HEK293 (cell line): ENCODE measurements at regions not wholly inside any gene's neighbourhood (a gene's known extent, or its start where the extent isn't known, plus 50 kb on each side); places are given as distances from the start of the nearest gene placed in this dataset.

Source experiments
- CTCF ChIA-PET: fragments of 350-600 bp; formaldehyde crosslinking; extraction: SDS; loops from one replicate; lab custom pipeline; 2021; ENCODE audit warnings: antibody characterized with exemption; lab: Yijun Ruan, JAX
- POLR2A ChIA-PET: fragments of 300-600 bp; formaldehyde crosslinking; extraction: SDS; loops from one replicate; lab custom pipeline; 2020; ENCODE audit warnings: antibody characterized with exemption, inconsistent platforms; lab: Yijun Ruan, JAX
- H3K27ac ChIP-seq: fragments of 200-500 bp; sonication (Bioruptor generic); 2 replicates; pipeline ENCODE4 v1.5.1; 2014; ENCODE audit warnings: low read depth, low read length, control low read depth, inconsistent platforms; ENCODE audit errors: extremely low read depth
- H3K36me3 ChIP-seq, 2 experiments: fragments of 200-500 bp in 1 of 2; sonication (Bioruptor generic) in 1 of 2; 1 replicate in 1 of 2; 2 replicates in 1 of 2; pipeline ENCODE4 v1.5.1; 2014 to 2017; ENCODE audit warnings: inconsistent platforms in 2 of 2, low read length in 2 of 2; ENCODE audit not compliant: control insufficient read depth in 2 of 2, insufficient read depth in 1 of 2
- H3K4me1 ChIP-seq: fragments of 200-500 bp; sonication (Bioruptor generic); 2 replicates; pipeline ENCODE4 v1.5.1; 2014; ENCODE audit warnings: mild to moderate bottlenecking, low read length, inconsistent platforms; ENCODE audit not compliant: control insufficient read depth, insufficient read depth
- H3K4me3 ChIP-seq: 2 replicates; pipeline ENCODE4 v1.5.1; 2011; ENCODE audit warnings: low read depth, mild to moderate bottlenecking, control low read depth, low read length, moderate library complexity
- H3K9me3 ChIP-seq: fragments of 200-500 bp; sonication (Bioruptor generic); 2 replicates; pipeline ENCODE4 v1.5.1; 2014; ENCODE audit warnings: low read depth, low read length, inconsistent platforms; ENCODE audit not compliant: control insufficient read depth, insufficient read depth
- CTCF ChIP-seq: fragments of 450-650 bp; formaldehyde crosslinking; IDR thresholded peaks from 2 replicates; pipeline ENCODE4 v1.5.1; 2016; ENCODE audit warnings: missing biosample characterization, missing genetic modification characterization
- ELK4 ChIP-seq: IDR thresholded peaks from 2 replicates; pipeline ENCODE4 v1.6.1; 2011; ENCODE audit warnings: mild to moderate bottlenecking, low read depth, low read length, borderline replicate concordance
- FEZF1 ChIP-seq: fragments of 450-650 bp; formaldehyde crosslinking; IDR thresholded peaks from 2 replicates; pipeline ENCODE4 v1.5.1; 2016; ENCODE audit warnings: missing biosample characterization, missing genetic modification characterization
- SCRT2 ChIP-seq: fragments of 450-650 bp; formaldehyde crosslinking; IDR thresholded peaks from 2 replicates; pipeline ENCODE4 v1.5.1; 2016; ENCODE audit warnings: missing biosample characterization, missing genetic modification characterization
- SP2 ChIP-seq: fragments of 450-650 bp; formaldehyde crosslinking; IDR thresholded peaks from 2 replicates; pipeline ENCODE4 v1.5.1; 2016; ENCODE audit warnings: missing biosample characterization, missing genetic modification characterization
- ZFP37 ChIP-seq: fragments of 450-650 bp; formaldehyde crosslinking; IDR thresholded peaks from 2 replicates; pipeline ENCODE4 v1.5.1; 2016; ENCODE audit warnings: missing biosample characterization, missing genetic modification characterization
- ZNF202 ChIP-seq: fragments of 450-650 bp; formaldehyde crosslinking; IDR thresholded peaks from 2 replicates; pipeline ENCODE4 v1.5.1; 2016; ENCODE audit warnings: missing biosample characterization, missing genetic modification characterization, borderline replicate concordance
- ZNF211 ChIP-seq: fragments of 450-650 bp; formaldehyde crosslinking; IDR thresholded peaks from 2 replicates; pipeline ENCODE4 v1.5.1; 2016; ENCODE audit warnings: low read depth, missing biosample characterization, missing genetic modification characterization
- ZNF513 ChIP-seq: fragments of 450-650 bp; IDR thresholded peaks from 2 replicates; pipeline ENCODE4 v1.5.1; 2018; ENCODE audit warnings: missing biosample characterization, missing genetic modification characterization
- ZNF580 ChIP-seq: fragments of 450-650 bp; formaldehyde crosslinking; IDR thresholded peaks from 2 replicates; pipeline ENCODE4 v1.5.1; 2016; ENCODE audit warnings: missing biosample characterization, missing genetic modification characterization
- ZNF654 ChIP-seq: fragments of 450-650 bp; formaldehyde crosslinking; IDR thresholded peaks from 2 replicates; pipeline ENCODE4 v1.5.1; 2016; ENCODE audit warnings: low read depth, missing biosample characterization, missing genetic modification characterization
- ZNF76 ChIP-seq: fragments of 450-650 bp; formaldehyde crosslinking; IDR thresholded peaks from 2 replicates; pipeline ENCODE4; 2016; ENCODE audit warnings: low read depth, missing biosample characterization, missing genetic modification characterization, borderline replicate concordance
- ZXDB ChIP-seq: fragments of 450-650 bp; formaldehyde crosslinking; IDR thresholded peaks from 2 replicates; pipeline ENCODE4 v1.5.1; 2016; ENCODE audit warnings: missing biosample characterization, missing genetic modification characterization
- TF ChIP-seq, protein P1 (sequence below): fragments of 450-650 bp; formaldehyde crosslinking; conservative IDR thresholded peaks from 2 replicates; pipeline ENCODE4 v1.5.1; 2016; ENCODE audit warnings: low read depth, missing biosample characterization, missing genetic modification characterization

- TF ChIP-seq ZNF513 (tag by site-specific recombination) (no peak), CTCF (tag by site-specific recombination) (no peak), ELK4 (no peak), SCRT2 (no peak), ZNF211 (tag by site-specific recombination) (no peak), ZXDB (tag by site-specific recombination) (no peak), ZNF202 (tag by site-specific recombination) (no peak), ZNF580 (no peak), SP2 (tag by site-specific recombination) (no peak)
- TF ChIP-seq, protein P1, sequence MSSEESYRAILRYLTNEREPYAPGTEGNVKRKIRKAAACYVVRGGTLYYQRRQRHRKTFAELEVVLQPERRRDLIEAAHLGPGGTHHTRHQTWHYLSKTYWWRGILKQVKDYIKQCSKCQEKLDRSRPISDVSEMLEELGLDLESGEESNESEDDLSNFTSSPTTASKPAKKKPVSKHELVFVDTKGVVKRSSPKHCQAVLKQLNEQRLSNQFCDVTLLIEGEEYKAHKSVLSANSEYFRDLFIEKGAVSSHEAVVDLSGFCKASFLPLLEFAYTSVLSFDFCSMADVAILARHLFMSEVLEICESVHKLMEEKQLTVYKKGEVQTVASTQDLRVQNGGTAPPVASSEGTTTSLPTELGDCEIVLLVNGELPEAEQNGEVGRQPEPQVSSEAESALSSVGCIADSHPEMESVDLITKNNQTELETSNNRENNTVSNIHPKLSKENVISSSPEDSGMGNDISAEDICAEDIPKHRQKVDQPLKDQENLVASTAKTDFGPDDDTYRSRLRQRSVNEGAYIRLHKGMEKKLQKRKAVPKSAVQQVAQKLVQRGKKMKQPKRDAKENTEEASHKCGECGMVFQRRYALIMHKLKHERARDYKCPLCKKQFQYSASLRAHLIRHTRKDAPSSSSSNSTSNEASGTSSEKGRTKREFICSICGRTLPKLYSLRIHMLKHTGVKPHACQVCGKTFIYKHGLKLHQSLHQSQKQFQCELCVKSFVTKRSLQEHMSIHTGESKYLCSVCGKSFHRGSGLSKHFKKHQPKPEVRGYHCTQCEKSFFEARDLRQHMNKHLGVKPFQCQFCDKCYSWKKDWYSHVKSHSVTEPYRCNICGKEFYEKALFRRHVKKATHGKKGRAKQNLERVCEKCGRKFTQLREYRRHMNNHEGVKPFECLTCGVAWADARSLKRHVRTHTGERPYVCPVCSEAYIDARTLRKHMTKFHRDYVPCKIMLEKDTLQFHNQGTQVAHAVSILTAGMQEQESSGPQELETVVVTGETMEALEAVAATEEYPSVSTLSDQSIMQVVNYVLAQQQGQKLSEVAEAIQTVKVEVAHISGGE: no peak
Observed at GRCh38 chr5:89823046-89823445, 586.5 kb downstream of the CETN3 start (continued).

GRCh38 chr5:89817841-89818240 lies 591.7 kb downstream of the CETN3 start:
- POLR2A ChIA-PET: no interaction called here
- TF ChIP-seq, protein P1: no peak
- no peak for TF ChIP-seq FEZF1 (tag by site-specific recombination)
- no peak for TF ChIP-seq ZNF654
- no peak for TF ChIP-seq ZFP37 (tag by site-specific recombination)
- TF ChIP-seq ZNF76: no peak
- TF ChIP-seq, all 188 proteins: peak for 0
- CTCF ChIA-PET: no interaction called here

More at GRCh38 chr5:89817841-89818240, 591.7 kb downstream of the CETN3 start:
- Histone ChIP-seq H3K4me1 (no peaks in the 10 kb centered on the region), H3K27ac (no peak overlapping the region), H3K9me3 (no peaks in the 10 kb centered on the region), H3K4me3 (no peak overlapping the region), H3K36me3 (no peaks in the 10 kb centered on the region)
